Tibial nerve (tissue), 4 donors: ENCODE measurements at regions not wholly inside any gene's neighbourhood (a gene's known extent, or its start where the extent isn't known, plus 50 kb on each side); places are given as distances from the start of the nearest gene placed in this dataset.

Source experiments
- CTCF ChIP-seq, 5 experiments: fragments of 200-600 bp in 3 of 5; fragments of 450-650 bp in 2 of 5; sonication (generic) in 3 of 5; IDR thresholded peaks; one replicate each; pipeline ENCODE4 v1.5.1; 2016 to 2019; ENCODE audit warnings: antibody characterized with exemption in 5 of 5, mild to moderate bottlenecking in 3 of 5, moderate library complexity in 2 of 5
- EP300 ChIP-seq, 2 donors: sonication (generic); formaldehyde crosslinking; IDR thresholded peaks; one replicate each; pipeline ENCODE4 v1.6.1; 2017; ENCODE audit warnings: antibody characterized with exemption in 2 of 2, mild to moderate bottlenecking in 1 of 2
- POLR2A ChIP-seq, 2 donors: fragments of 450-650 bp; IDR thresholded peaks; one replicate each; pipeline ENCODE4 v1.6.1; 2017; ENCODE audit warnings: antibody characterized with exemption in 2 of 2, mild to moderate bottlenecking in 2 of 2, moderate library complexity in 2 of 2

DNA sequence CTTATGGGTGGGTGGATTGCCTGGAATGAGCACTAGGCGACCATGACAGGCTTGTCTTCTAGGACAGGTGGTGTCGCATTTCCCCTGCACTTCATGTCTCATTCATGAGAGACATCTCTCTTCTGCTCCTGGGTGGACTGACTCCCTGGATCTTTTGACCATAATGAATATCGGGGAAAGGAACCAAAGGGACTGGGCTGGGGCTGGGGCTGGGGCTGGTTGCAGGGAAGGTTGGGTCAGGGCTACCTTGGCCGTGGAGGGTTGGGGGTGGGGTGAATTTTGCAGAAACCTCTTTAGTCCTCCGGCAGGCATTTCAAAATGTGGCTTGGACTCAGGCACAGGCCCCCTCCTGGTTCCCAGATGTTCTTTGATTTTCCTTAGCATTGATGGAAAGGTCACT, 319.2 kb downstream of the ZNF716 start:
- TF ChIP-seq CTCF (IDR thresholded peaks at IDR 0.05) (no peak), POLR2A (IDR thresholded peaks at IDR 0.05) (no peak), EP300 (IDR thresholded peaks at IDR 0.05) (no peak)
